Activated CD8-positive, alpha-beta memory T cell treated with anti-CD3 and anti-CD28 coated beads, Interleukin-2, amount 10 ng/mL, durations not matched to agents 7 days and 5 days (primary cell): ENCODE measurements at regions not wholly inside any gene's neighbourhood (a gene's known extent, or its start where the extent isn't known, plus 50 kb on each side); places are given as distances from the start of the nearest gene placed in this dataset.

Experiments used
- ATAC-seq: fragments of 150-1000 bp; cut with Tn5 transposase; one replicate; pipeline ENCODE4 v1.10.0; 2021; ENCODE audit warnings: moderate library complexity
- CTCF ChIA-PET: fragments of 350-600 bp; sonication (Branson Sonifier 250); formaldehyde crosslinking; loops from one replicate; lab custom pipeline; 2021; ENCODE audit warnings: antibody characterized with exemption; lab: Charles Lee
- DNase-seq: peaks from one replicate; pipeline ENCODE4 v3.0.0-alpha.2; 2020
- H3K27ac Mint-ChIP-seq: one replicate; pipeline ENCODE4 v1.8.0; 2021; ENCODE audit warnings: mild to moderate bottlenecking, mixed read lengths
- H3K27me3 Mint-ChIP-seq: one replicate; pipeline ENCODE4 v1.8.0; 2021; ENCODE audit warnings: mixed read lengths
- H3K36me3 Mint-ChIP-seq: one replicate; pipeline ENCODE4 v1.8.0; 2021; ENCODE audit warnings: mild to moderate bottlenecking, mixed read lengths
- H3K4me1 Mint-ChIP-seq: one replicate; pipeline ENCODE4 v1.8.0; 2021; ENCODE audit warnings: mixed read lengths
- H3K4me3 Mint-ChIP-seq: one replicate; pipeline ENCODE4 v1.8.0; 2021; ENCODE audit warnings: mild to moderate bottlenecking, moderate library complexity, mixed read lengths
- H3K9me3 Mint-ChIP-seq: one replicate; pipeline ENCODE4 v1.8.0; 2022; ENCODE audit warnings: low read depth, mixed read lengths

GRCh38 chr13:106376401-106377112 is 158.9 kb downstream of the EFNB2 start:
- ATAC-seq, result no peak
- CTCF ChIA-PET, result no interaction called here
- H3K4me1 Mint-ChIP-seq, result no peaks in the 10 kb centered on the region
- no peaks in the 10 kb centered on the region for H3K9me3 Mint-ChIP-seq
- H3K36me3 Mint-ChIP-seq, result no peaks in the 10 kb centered on the region
- no peak overlapping the region for H3K27ac Mint-ChIP-seq
- H3K4me3 Mint-ChIP-seq, result no peak overlapping the region
- DNase-seq, result no peak
- peaks cover 7% of the 10 kb centered on the region for H3K27me3 Mint-ChIP-seq

GRCh38 chr13:106375085-106375484 is 160.4 kb downstream of the EFNB2 start:
- H3K27ac Mint-ChIP-seq, result no peak overlapping the region
- H3K4me3 Mint-ChIP-seq, result no peak overlapping the region
- no peaks in the 10 kb centered on the region for H3K36me3 Mint-ChIP-seq
- H3K4me1 Mint-ChIP-seq, result no peaks in the 10 kb centered on the region
- peaks cover 7% of the 10 kb centered on the region for H3K27me3 Mint-ChIP-seq
- CTCF ChIA-PET, result no interaction called here
- ATAC-seq (no peak), DNase-seq (no peak)
- H3K9me3 Mint-ChIP-seq, result no peaks in the 10 kb centered on the region

- Mint-ChIP-seq H3K27ac (no peak overlapping the region), H3K27me3 (peaks cover 7% of the 10 kb centered on the region), H3K4me1 (no peaks in the 10 kb centered on the region), H3K9me3 (no peaks in the 10 kb centered on the region), H3K4me3 (no peak overlapping the region), H3K36me3 (no peaks in the 10 kb centered on the region)
- DNase-seq (no peak), ATAC-seq (no peak)
- CTCF ChIA-PET, result no interaction called here
These were observed 160.8 kb downstream of the EFNB2 start for GRCh38 chr13:106374631-106375030.

GRCh38 chr13:106373989-106374572 is 161.4 kb downstream of the EFNB2 start:
- no peak for DNase-seq
- ATAC-seq, result no peak
- Mint-ChIP-seq H3K4me1 (no peaks in the 10 kb centered on the region), H3K27me3 (peaks cover 7% of the 10 kb centered on the region), H3K36me3 (no peaks in the 10 kb centered on the region), H3K9me3 (no peaks in the 10 kb centered on the region), H3K27ac (no peak overlapping the region), H3K4me3 (no peak overlapping the region)
- CTCF ChIA-PET, result no interaction called here

- ATAC-seq, result no peak
- H3K36me3 Mint-ChIP-seq, result no peaks in the 10 kb centered on the region
- peaks cover 7% of the 10 kb centered on the region for H3K27me3 Mint-ChIP-seq
- H3K4me1 Mint-ChIP-seq, result no peaks in the 10 kb centered on the region
- no peaks in the 10 kb centered on the region for H3K9me3 Mint-ChIP-seq
- H3K4me3 Mint-ChIP-seq, result no peak overlapping the region
- no peak overlapping the region for H3K27ac Mint-ChIP-seq
- no peak for DNase-seq
- CTCF ChIA-PET, result no interaction called here
These were observed 162.0 kb downstream of the EFNB2 start for GRCh38 chr13:106373304-106373988.

GRCh38 chr13:106372199-106373155 is 163.0 kb downstream of the EFNB2 start:
- H3K36me3 Mint-ChIP-seq, result no peaks in the 10 kb centered on the region
- no peak overlapping the region for H3K27ac Mint-ChIP-seq
- H3K4me1 Mint-ChIP-seq, result no peaks in the 10 kb centered on the region
- CTCF ChIA-PET, result no interaction called here
- H3K4me3 Mint-ChIP-seq, result no peak overlapping the region
- ATAC-seq (no peak), DNase-seq (no peak)
- H3K27me3 Mint-ChIP-seq, result peaks cover 7% of the 10 kb centered on the region
- H3K9me3 Mint-ChIP-seq, result no peaks in the 10 kb centered on the region

- Mint-ChIP-seq H3K9me3 (no peaks in the 10 kb centered on the region), H3K27me3 (peaks cover 7% of the 10 kb centered on the region), H3K27ac (no peak overlapping the region), H3K4me3 (no peak overlapping the region), H3K4me1 (no peaks in the 10 kb centered on the region), H3K36me3 (no peaks in the 10 kb centered on the region)
- CTCF ChIA-PET, result no interaction called here
- DNase-seq (no peak), ATAC-seq (no peak)
These were observed 164.4 kb downstream of the EFNB2 start for GRCh38 chr13:106371024-106371423.

GRCh38 chr13:106369858-106370257 is 165.6 kb downstream of the EFNB2 start:
- Mint-ChIP-seq H3K36me3 (no peaks in the 10 kb centered on the region), H3K27ac (no peak overlapping the region), H3K27me3 (peaks cover 7% of the 10 kb centered on the region), H3K9me3 (no peaks in the 10 kb centered on the region), H3K4me1 (no peaks in the 10 kb centered on the region), H3K4me3 (no peak overlapping the region)
- ATAC-seq (no peak), DNase-seq (no peak)
- CTCF ChIA-PET, result no interaction called here

GRCh38 chr13:106369091-106369490 is 166.4 kb downstream of the EFNB2 start:
- CTCF ChIA-PET, result no interaction called here
- DNase-seq (no peak), ATAC-seq (no peak)
- H3K4me1 Mint-ChIP-seq, result no peaks in the 10 kb centered on the region
- H3K9me3 Mint-ChIP-seq, result no peaks in the 10 kb centered on the region
- peaks cover 7% of the 10 kb centered on the region for H3K27me3 Mint-ChIP-seq
- H3K27ac Mint-ChIP-seq, result no peak overlapping the region
- H3K36me3 Mint-ChIP-seq, result no peaks in the 10 kb centered on the region
- no peak overlapping the region for H3K4me3 Mint-ChIP-seq

- DNase-seq, result no peak
- Mint-ChIP-seq H3K4me1 (no peaks in the 10 kb centered on the region), H3K4me3 (no peak overlapping the region), H3K27ac (no peak overlapping the region), H3K36me3 (no peaks in the 10 kb centered on the region), H3K27me3 (no peaks in the 10 kb centered on the region), H3K9me3 (no peaks in the 10 kb centered on the region)
- no peak for ATAC-seq
- CTCF ChIA-PET, result no interaction called here
These were observed 168.0 kb downstream of the EFNB2 start for GRCh38 chr13:106367361-106367971.

GRCh38 chr13:106362707-106363106 is 172.8 kb downstream of the EFNB2 start:
- no peak overlapping the region for H3K4me3 Mint-ChIP-seq
- H3K9me3 Mint-ChIP-seq, result no peaks in the 10 kb centered on the region
- ATAC-seq (no peak), DNase-seq (no peak)
- no peaks in the 10 kb centered on the region for H3K36me3 Mint-ChIP-seq
- CTCF ChIA-PET, result no interaction called here
- no peaks in the 10 kb centered on the region for H3K4me1 Mint-ChIP-seq
- H3K27ac Mint-ChIP-seq, result no peak overlapping the region
- H3K27me3 Mint-ChIP-seq, result no peaks in the 10 kb centered on the region

GRCh38 chr13:106361621-106362020 is 173.8 kb downstream of the EFNB2 start:
- Mint-ChIP-seq H3K27me3 (no peaks in the 10 kb centered on the region), H3K36me3 (no peaks in the 10 kb centered on the region), H3K9me3 (no peaks in the 10 kb centered on the region), H3K27ac (no peak overlapping the region), H3K4me3 (no peak overlapping the region), H3K4me1 (no peaks in the 10 kb centered on the region)
- DNase-seq, result no peak
- CTCF ChIA-PET, result no interaction called here
- no peak for ATAC-seq

GRCh38 chr13:106357198-106357597 is 178.3 kb downstream of the EFNB2 start:
- DNase-seq, result no peak
- no peak overlapping the region for H3K27ac Mint-ChIP-seq
- CTCF ChIA-PET, result no interaction called here
- H3K36me3 Mint-ChIP-seq, result no peaks in the 10 kb centered on the region
- no peak overlapping the region for H3K4me3 Mint-ChIP-seq
- H3K9me3 Mint-ChIP-seq, result no peaks in the 10 kb centered on the region
- no peaks in the 10 kb centered on the region for H3K4me1 Mint-ChIP-seq
- H3K27me3 Mint-ChIP-seq, result no peaks in the 10 kb centered on the region
- no peak for ATAC-seq
